CD14-positive monocyte (primary cell): ENCODE measurements at regions not wholly inside any gene's neighbourhood (a gene's known extent, or its start where the extent isn't known, plus 50 kb on each side); places are given as distances from the start of the nearest gene placed in this dataset.

Source experiments
- DNase-seq, 3 donors: peaks; one replicate each; pipeline ENCODE4 v3.0.0-alpha.2; 2011 to 2022
- H2AFZ ChIP-seq: 2 replicates; pipeline ENCODE4 v1.6.0; 2012; ENCODE audit warnings: mild to moderate bottlenecking, low read depth, low read length, inconsistent platforms; ENCODE audit not compliant: insufficient read depth, poor library complexity, severe bottlenecking
- H3K27ac ChIP-seq, 2 donors: 1 replicate in 1 of 2; 2 replicates in 1 of 2; pipeline ENCODE4 v1.5.1; 2012 to 2013; ENCODE audit warnings: low read length in 2 of 2, control low read depth in 1 of 2, inconsistent platforms in 1 of 2, low read depth in 1 of 2, mild to moderate bottlenecking in 1 of 2
- H3K27me3 ChIP-seq, 2 donors: one replicate each; pipeline versions ENCODE4 v1.6.0 to v1.6.1; 2011 to 2013; ENCODE audit warnings: low read length in 2 of 2; ENCODE audit not compliant: control insufficient read depth in 2 of 2, insufficient read depth in 2 of 2
- H3K36me3 ChIP-seq, 2 donors: replicated peaks in 1 of 2; 1 replicate in 1 of 2; 2 replicates in 1 of 2; pipeline versions ENCODE4 v1.5.1 to v1.6.1; 2012 to 2013; ENCODE audit warnings: low read length in 2 of 2, control low read depth in 1 of 2, inconsistent platforms in 1 of 2, mild to moderate bottlenecking in 1 of 2; ENCODE audit not compliant: insufficient read depth in 2 of 2, control insufficient read depth in 1 of 2
- H3K4me1 ChIP-seq, 2 donors: 1 replicate in 1 of 2; 2 replicates in 1 of 2; pipeline versions ENCODE4 v1.5.1 to v1.6.1; 2012 to 2013; ENCODE audit warnings: low read length in 2 of 2, control low read depth in 1 of 2, inconsistent platforms in 1 of 2, mild to moderate bottlenecking in 1 of 2, moderate library complexity in 1 of 2; ENCODE audit not compliant: insufficient read depth in 2 of 2, control insufficient read depth in 1 of 2
- H3K4me2 ChIP-seq: replicated peaks from 2 replicates; pipeline ENCODE3; 2012; ENCODE audit warnings: low read length, moderate library complexity, mild to moderate bottlenecking; ENCODE audit not compliant: poor library complexity, severe bottlenecking; ENCODE audit errors: extremely low read depth
- H3K4me3 ChIP-seq, 3 experiments: fragments of 200-600 bp in 1 of 3; sonication (generic) in 1 of 3; replicated peaks in 1 of 3; 1 replicate in 2 of 3; 2 replicates in 1 of 3; pipeline ENCODE4 v1.5.1; 2011 to 2013; ENCODE audit warnings: low read length in 3 of 3, mild to moderate bottlenecking in 3 of 3, control low read depth in 2 of 3, low read depth in 2 of 3, inconsistent platforms in 1 of 3, moderate library complexity in 1 of 3
- H3K79me2 ChIP-seq: 2 replicates; pipeline ENCODE4 v1.6.0; 2012; ENCODE audit warnings: mild to moderate bottlenecking, control low read depth, inconsistent platforms, low read length, moderate library complexity; ENCODE audit not compliant: insufficient read depth
- H3K9ac ChIP-seq: 2 replicates; pipeline ENCODE4 v1.6.0; 2017; ENCODE audit warnings: low read length, mild to moderate bottlenecking; ENCODE audit not compliant: insufficient read depth, poor library complexity, severe bottlenecking
- H3K9me3 ChIP-seq, 2 donors: replicated peaks in 1 of 2; 1 replicate in 1 of 2; 2 replicates in 1 of 2; pipeline versions ENCODE4 v1.5.1 to v1.6.1; 2012 to 2013; ENCODE audit warnings: low read length in 2 of 2, control low read depth in 1 of 2; ENCODE audit not compliant: control insufficient read depth in 1 of 2, insufficient read depth in 1 of 2
- H4K20me1 ChIP-seq: 2 replicates; pipeline ENCODE4 v1.6.0; 2012; ENCODE audit warnings: mild to moderate bottlenecking, low read length, control low read depth, moderate library complexity; ENCODE audit not compliant: insufficient read depth
- H3K27ac Mint-ChIP-seq, 7 donors: one replicate each; pipeline ENCODE4 v1.8.0; 2020; ENCODE audit warnings: mild to moderate bottlenecking in 7 of 7, mixed read lengths in 7 of 7, moderate library complexity in 6 of 7, inconsistent platforms in 2 of 7
- H3K27me3 Mint-ChIP-seq, 3 donors: one replicate each; pipeline ENCODE4 v1.8.0; 2021 to 2022; ENCODE audit warnings: low read depth in 3 of 3, mild to moderate bottlenecking in 3 of 3, mixed read lengths in 3 of 3, moderate library complexity in 3 of 3, inconsistent platforms in 1 of 3
- H3K36me3 Mint-ChIP-seq, 2 donors: one replicate each; pipeline ENCODE4 v1.8.0; 2020; ENCODE audit warnings: mixed read lengths in 2 of 2, inconsistent platforms in 1 of 2, mild to moderate bottlenecking in 1 of 2
- H3K4me1 Mint-ChIP-seq: one replicate; pipeline ENCODE4 v1.8.0; 2020; ENCODE audit warnings: mild to moderate bottlenecking, mixed read lengths
- H3K4me3 Mint-ChIP-seq, 2 donors: one replicate each; pipeline ENCODE4 v1.8.0; 2020; ENCODE audit warnings: mild to moderate bottlenecking in 2 of 2, mixed read lengths in 2 of 2, moderate library complexity in 1 of 2
- H3K9me3 Mint-ChIP-seq, 7 donors: one replicate each; pipeline ENCODE4 v1.8.0; 2020 to 2022; ENCODE audit warnings: mixed read lengths in 7 of 7, mild to moderate bottlenecking in 6 of 7, moderate library complexity in 6 of 7, inconsistent platforms in 2 of 7
- CTCF ChIP-seq: fragments of 200-600 bp; IDR thresholded peaks from one replicate; pipeline ENCODE4 v1.8.0; 2022; ENCODE audit warnings: antibody characterized with exemption, mild to moderate bottlenecking
- WGBS: methylation state at CpG from one replicate; pipeline ENCODE4 v1.1.5; 2013; ENCODE audit warnings: missing lambda C conversion rate; ENCODE audit not compliant: insufficient coverage; 5-methylcytosine and 5-hydroxymethylcytosine counted together
- intact Hi-C, 2 donors: fragments of 100-400 bp; cut with micrococcal nuclease; formaldehyde crosslinking; loops; one replicate each; pipeline versions ENCODE4 v1.15.0 to v1.15.1; 2023

GRCh38 chr2:176677746-176678265, 408.6 kb downstream of the MTX2 start:
- TF ChIP-seq CTCF: no peak
- H3K9me3 ChIP-seq: no peaks in the 10 kb centered on the region
- H3K4me1 Mint-ChIP-seq: no peaks in the 10 kb centered on the region
- H3K27me3 ChIP-seq: peaks cover 2 to 3% of the 10 kb centered on the region in 2 donors
- H2AFZ ChIP-seq: no peak overlapping the region
- no peak overlapping the region for H3K4me3 ChIP-seq
- no peak overlapping the region for H3K9ac ChIP-seq
- H3K36me3 Mint-ChIP-seq: no peaks in the 10 kb centered on the region
- no peaks in the 10 kb centered on the region for H3K79me2 ChIP-seq
- no peaks in the 10 kb centered on the region for H3K9me3 Mint-ChIP-seq
- no peak overlapping the region for H3K27ac Mint-ChIP-seq
- H3K36me3 ChIP-seq: no peaks in the 10 kb centered on the region
- WGBS: no CpG with 5 or more reads among the region's 2 CpGs
- H3K4me3 Mint-ChIP-seq: no peak overlapping the region
- H3K27me3 Mint-ChIP-seq: peaks cover 8 to 14% (median 9%) of the 10 kb centered on the region in 3 donors
- H4K20me1 ChIP-seq: no peaks in the 10 kb centered on the region
- H3K27ac ChIP-seq: no peak overlapping the region
- intact Hi-C loops: no loop called here
- no peak overlapping the region for H3K4me2 ChIP-seq
- no peaks in the 10 kb centered on the region for H3K4me1 ChIP-seq
- DNase-seq: no peak

- Mint-ChIP-seq H3K27ac (no peak overlapping the region), H3K27me3 (peaks cover 9 to 14% (median 13%) of the 10 kb centered on the region in 3 donors), H3K4me1 (no peaks in the 10 kb centered on the region), H3K9me3 (no peaks in the 10 kb centered on the region), H3K4me3 (no peak overlapping the region), H3K36me3 (no peaks in the 10 kb centered on the region)
- Histone ChIP-seq H3K27me3 (peaks cover 2 to 3% of the 10 kb centered on the region in 2 donors), H3K4me2 (no peak overlapping the region), H3K9me3 (no peaks in the 10 kb centered on the region), H3K4me3 (no peak overlapping the region), H4K20me1 (no peaks in the 10 kb centered on the region), H3K36me3 (no peaks in the 10 kb centered on the region), H3K4me1 (no peaks in the 10 kb centered on the region), H2AFZ (no peak overlapping the region), H3K9ac (no peak overlapping the region), H3K79me2 (no peaks in the 10 kb centered on the region), H3K27ac (no peak overlapping the region)
- WGBS: 100% methylated on average over 3 of the region's 5 CpGs
- TF ChIP-seq CTCF: no peak
- DNase-seq: no peak
- intact Hi-C loops: no loop called here
These were observed 409.3 kb downstream of the MTX2 start for GRCh38 chr2:176678571-176678970.
